ENCODE measurements at regions not wholly inside any gene's neighbourhood (a gene's known extent, or its start where the extent isn't known, plus 50 kb on each side); places are given as distances from the start of the nearest gene placed in this dataset.
"Not testable (repeated sequence)": the region's sequence is repeated elsewhere in the genome, so short reads cannot be mapped to it uniquely, and the experiment has no call there.

GRCh38 chr20:40016890-40017289 is 672.1 kb downstream of the MAFB start:
- no peak for ATAC-seq
- Mint-ChIP-seq H3K27ac (no peak overlapping the region), H3K4me3 (no peak overlapping the region), H3K27me3 (ENCODE audit: low read depth) (no peaks in the 10 kb centered on the region), H3K4me1 (no peaks in the 10 kb centered on the region), H3K36me3 (no peaks in the 10 kb centered on the region; the same call in 1 of the 2 replicates), H3K9me3 (peaks cover 17% of the 10 kb centered on the region)
- CTCF ChIA-PET, result interaction anchor here (0.7 kb wide), 1 partner anchor 124 kb away, joined by 3 read pairs; no protein-coding TSS in a partner anchor
- TF ChIP-seq USF1 (CRISPR knock-in tag; IDR thresholded peaks at IDR 0.05), result no peak
- DNase-seq (ENCODE audit: low spot score), result no peak
- POLR2A ChIA-PET, result no interaction called here

GRCh38 chr20:40016392-40016791 is 672.6 kb downstream of the MAFB start:
- H3K9me3 Mint-ChIP-seq, result peaks cover 20% of the 10 kb centered on the region
- H3K27ac Mint-ChIP-seq, result no peak overlapping the region
- no peak overlapping the region for H3K4me3 Mint-ChIP-seq
- H3K27me3 Mint-ChIP-seq (ENCODE audit: low read depth), result no peaks in the 10 kb centered on the region
- DNase-seq (ENCODE audit: low spot score) (no peak), ATAC-seq (no peak)
- ChIA-PET POLR2A (no interaction called here), CTCF (no interaction called here)
- TF ChIP-seq PREB (CRISPR knock-in tag; IDR thresholded peaks at IDR 0.05; ENCODE audit: borderline replicate concordance) (no peak), E2F4 (CRISPR knock-in tag; IDR thresholded peaks at IDR 0.05; ENCODE audit: borderline replicate concordance, low read depth) (no peak), E2F5 (CRISPR knock-in tag; IDR thresholded peaks at IDR 0.05) (no peak), CREB1 (CRISPR knock-in tag; IDR thresholded peaks at IDR 0.05) (no peak), FOXP4 (CRISPR knock-in tag; IDR thresholded peaks at IDR 0.05) (no peak), GRHL2 (CRISPR knock-in tag; IDR thresholded peaks at IDR 0.05; ENCODE audit: insufficient replicate concordance, severe bottlenecking) (no peak), HMGXB4 (CRISPR knock-in tag; IDR thresholded peaks at IDR 0.05) (no peak), ZNF317 (CRISPR knock-in tag; IDR thresholded peaks at IDR 0.05; ENCODE audit: borderline replicate concordance, low read depth) (no peak), NFATC4 (CRISPR knock-in tag; IDR thresholded peaks at IDR 0.05) (no peak), ZNF138 (CRISPR knock-in tag; conservative IDR thresholded peaks at IDR 0.05) (no peak), ZNF512 (CRISPR knock-in tag; IDR thresholded peaks at IDR 0.05; ENCODE audit: borderline replicate concordance) (no peak), CBFB (CRISPR knock-in tag; IDR thresholded peaks at IDR 0.05; ENCODE audit: low read depth) (no peak), ESRRA (CRISPR knock-in tag; IDR thresholded peaks at IDR 0.05; ENCODE audit: borderline replicate concordance) (no peak), ZNF396 (CRISPR knock-in tag; IDR thresholded peaks at IDR 0.05; ENCODE audit: borderline replicate concordance) (no peak), CDX4 (CRISPR knock-in tag; IDR thresholded peaks at IDR 0.05; ENCODE audit: borderline replicate concordance) (no peak)
- H3K36me3 Mint-ChIP-seq, result no peaks in the 10 kb centered on the region; the same call in 1 of the 2 replicates
- H3K4me1 Mint-ChIP-seq, result no peaks in the 10 kb centered on the region

- DNase-seq (ENCODE audit: low spot score); H3K27ac Mint-ChIP-seq; H3K4me3 Mint-ChIP-seq; ATAC-seq; H3K27me3 Mint-ChIP-seq (ENCODE audit: low read depth); H3K4me1 Mint-ChIP-seq; CTCF ChIA-PET; H3K36me3 Mint-ChIP-seq; POLR2A ChIA-PET: not testable (repeated sequence)
- peaks cover 17% of the 10 kb centered on the region for H3K9me3 Mint-ChIP-seq
These were observed 677.0 kb downstream of the MAFB start for GRCh38 chr20:40012026-40012425.

All from WTC11 (cell line).